ENCODE measurements at regions not wholly inside any gene's neighbourhood (a gene's known extent, or its start where the extent isn't known, plus 50 kb on each side); places are given as distances from the start of the nearest gene placed in this dataset.

- no peak for TF ChIP-seq SP1 (IDR thresholded peaks at IDR 0.05)
- TF ChIP-seq GABPA (IDR thresholded peaks at IDR 0.05 in 1 of 2, conservative IDR thresholded peaks at IDR 0.05 in 1 of 2) = no peak
- TF ChIP-seq CTCF (IDR thresholded peaks at IDR 0.05; ENCODE audit: low read depth, low read length, missing input control) = no peak
- no peak for TF ChIP-seq REST (IDR thresholded peaks at IDR 0.05)
- no peak for TF ChIP-seq EGR1 (IDR thresholded peaks at IDR 0.05; ENCODE audit: low read depth in 2 of 2)
- TF ChIP-seq HNF4G (IDR thresholded peaks at IDR 0.05) = no peak
- TF ChIP-seq RAD21 (IDR thresholded peaks at IDR 0.05) = no peak
- no peak for TF ChIP-seq ATF3 (IDR thresholded peaks at IDR 0.05)
Observed at GRCh38 chr18:24937639-24938275, 414.2 kb downstream of the ZNF521 start.

Data from liver (tissue), 3 donors.